H1 (cell line): ENCODE measurements at regions not wholly inside any gene's neighbourhood (a gene's known extent, or its start where the extent isn't known, plus 50 kb on each side); places are given as distances from the start of the nearest gene placed in this dataset.

Experiments used
- GABPA ChIP-seq: IDR thresholded peaks from 2 replicates; pipeline ENCODE4 v1.6.1; 2011; ENCODE audit warnings: mild to moderate bottlenecking, low read length, moderate library complexity, borderline replicate concordance; ENCODE audit not compliant: insufficient read depth
- PHF8 ChIP-seq: fragments of 200-600 bp; sonication (generic); conservative IDR thresholded peaks from 2 replicates; pipeline ENCODE4 v1.7.1; 2012; ENCODE audit warnings: low read depth, mild to moderate bottlenecking, inconsistent platforms, low read length, moderate library complexity
- TF ChIP-seq, protein P1 (sequence below): fragments of 300-600 bp; sonication (generic); IDR thresholded peaks from 2 replicates; pipeline ENCODE4 v1.7.1; 2012; ENCODE audit warnings: low read length, moderate library complexity, mild to moderate bottlenecking, inconsistent platforms; ENCODE audit not compliant: insufficient replicate concordance
- TF ChIP-seq, protein P2 (sequence below): IDR thresholded peaks from 2 replicates; pipeline ENCODE4 v1.6.1; 2012; ENCODE audit warnings: low read length, inconsistent platforms
- TF ChIP-seq, protein P3 (sequence below), 3 experiments: IDR thresholded peaks; 1 replicate in 2 of 3; 2 replicates in 1 of 3; pipeline versions ENCODE4 v1.5.1 to v1.6.1; 2011; ENCODE audit warnings: low read length in 3 of 3, mild to moderate bottlenecking in 3 of 3, inconsistent platforms in 2 of 3, low read depth in 1 of 3, moderate library complexity in 1 of 3; ENCODE audit not compliant: insufficient read depth in 1 of 3; ENCODE audit errors: control extremely low read depth in 1 of 3

DNA sequence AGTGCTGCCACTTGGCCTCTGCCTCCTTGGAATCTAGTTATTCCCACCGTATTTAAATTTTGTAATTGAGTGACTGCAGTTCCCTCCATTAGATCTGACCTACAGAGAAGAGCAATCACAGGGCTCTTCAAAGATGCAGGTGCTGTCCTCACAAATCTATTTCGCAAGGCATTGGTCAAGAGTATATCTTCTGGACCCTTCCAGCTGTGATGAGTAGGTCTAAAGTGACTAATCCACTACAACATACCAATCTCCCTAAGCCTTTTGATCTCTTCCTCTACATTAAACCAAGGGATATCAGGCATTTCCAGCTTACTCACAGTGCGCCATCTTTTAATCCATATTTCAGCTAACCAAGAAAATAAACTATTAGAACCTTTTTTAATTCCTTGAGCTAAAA lies 65.1 kb upstream of the COL3A1 start (continued):
- TF ChIP-seq, protein P1, sequence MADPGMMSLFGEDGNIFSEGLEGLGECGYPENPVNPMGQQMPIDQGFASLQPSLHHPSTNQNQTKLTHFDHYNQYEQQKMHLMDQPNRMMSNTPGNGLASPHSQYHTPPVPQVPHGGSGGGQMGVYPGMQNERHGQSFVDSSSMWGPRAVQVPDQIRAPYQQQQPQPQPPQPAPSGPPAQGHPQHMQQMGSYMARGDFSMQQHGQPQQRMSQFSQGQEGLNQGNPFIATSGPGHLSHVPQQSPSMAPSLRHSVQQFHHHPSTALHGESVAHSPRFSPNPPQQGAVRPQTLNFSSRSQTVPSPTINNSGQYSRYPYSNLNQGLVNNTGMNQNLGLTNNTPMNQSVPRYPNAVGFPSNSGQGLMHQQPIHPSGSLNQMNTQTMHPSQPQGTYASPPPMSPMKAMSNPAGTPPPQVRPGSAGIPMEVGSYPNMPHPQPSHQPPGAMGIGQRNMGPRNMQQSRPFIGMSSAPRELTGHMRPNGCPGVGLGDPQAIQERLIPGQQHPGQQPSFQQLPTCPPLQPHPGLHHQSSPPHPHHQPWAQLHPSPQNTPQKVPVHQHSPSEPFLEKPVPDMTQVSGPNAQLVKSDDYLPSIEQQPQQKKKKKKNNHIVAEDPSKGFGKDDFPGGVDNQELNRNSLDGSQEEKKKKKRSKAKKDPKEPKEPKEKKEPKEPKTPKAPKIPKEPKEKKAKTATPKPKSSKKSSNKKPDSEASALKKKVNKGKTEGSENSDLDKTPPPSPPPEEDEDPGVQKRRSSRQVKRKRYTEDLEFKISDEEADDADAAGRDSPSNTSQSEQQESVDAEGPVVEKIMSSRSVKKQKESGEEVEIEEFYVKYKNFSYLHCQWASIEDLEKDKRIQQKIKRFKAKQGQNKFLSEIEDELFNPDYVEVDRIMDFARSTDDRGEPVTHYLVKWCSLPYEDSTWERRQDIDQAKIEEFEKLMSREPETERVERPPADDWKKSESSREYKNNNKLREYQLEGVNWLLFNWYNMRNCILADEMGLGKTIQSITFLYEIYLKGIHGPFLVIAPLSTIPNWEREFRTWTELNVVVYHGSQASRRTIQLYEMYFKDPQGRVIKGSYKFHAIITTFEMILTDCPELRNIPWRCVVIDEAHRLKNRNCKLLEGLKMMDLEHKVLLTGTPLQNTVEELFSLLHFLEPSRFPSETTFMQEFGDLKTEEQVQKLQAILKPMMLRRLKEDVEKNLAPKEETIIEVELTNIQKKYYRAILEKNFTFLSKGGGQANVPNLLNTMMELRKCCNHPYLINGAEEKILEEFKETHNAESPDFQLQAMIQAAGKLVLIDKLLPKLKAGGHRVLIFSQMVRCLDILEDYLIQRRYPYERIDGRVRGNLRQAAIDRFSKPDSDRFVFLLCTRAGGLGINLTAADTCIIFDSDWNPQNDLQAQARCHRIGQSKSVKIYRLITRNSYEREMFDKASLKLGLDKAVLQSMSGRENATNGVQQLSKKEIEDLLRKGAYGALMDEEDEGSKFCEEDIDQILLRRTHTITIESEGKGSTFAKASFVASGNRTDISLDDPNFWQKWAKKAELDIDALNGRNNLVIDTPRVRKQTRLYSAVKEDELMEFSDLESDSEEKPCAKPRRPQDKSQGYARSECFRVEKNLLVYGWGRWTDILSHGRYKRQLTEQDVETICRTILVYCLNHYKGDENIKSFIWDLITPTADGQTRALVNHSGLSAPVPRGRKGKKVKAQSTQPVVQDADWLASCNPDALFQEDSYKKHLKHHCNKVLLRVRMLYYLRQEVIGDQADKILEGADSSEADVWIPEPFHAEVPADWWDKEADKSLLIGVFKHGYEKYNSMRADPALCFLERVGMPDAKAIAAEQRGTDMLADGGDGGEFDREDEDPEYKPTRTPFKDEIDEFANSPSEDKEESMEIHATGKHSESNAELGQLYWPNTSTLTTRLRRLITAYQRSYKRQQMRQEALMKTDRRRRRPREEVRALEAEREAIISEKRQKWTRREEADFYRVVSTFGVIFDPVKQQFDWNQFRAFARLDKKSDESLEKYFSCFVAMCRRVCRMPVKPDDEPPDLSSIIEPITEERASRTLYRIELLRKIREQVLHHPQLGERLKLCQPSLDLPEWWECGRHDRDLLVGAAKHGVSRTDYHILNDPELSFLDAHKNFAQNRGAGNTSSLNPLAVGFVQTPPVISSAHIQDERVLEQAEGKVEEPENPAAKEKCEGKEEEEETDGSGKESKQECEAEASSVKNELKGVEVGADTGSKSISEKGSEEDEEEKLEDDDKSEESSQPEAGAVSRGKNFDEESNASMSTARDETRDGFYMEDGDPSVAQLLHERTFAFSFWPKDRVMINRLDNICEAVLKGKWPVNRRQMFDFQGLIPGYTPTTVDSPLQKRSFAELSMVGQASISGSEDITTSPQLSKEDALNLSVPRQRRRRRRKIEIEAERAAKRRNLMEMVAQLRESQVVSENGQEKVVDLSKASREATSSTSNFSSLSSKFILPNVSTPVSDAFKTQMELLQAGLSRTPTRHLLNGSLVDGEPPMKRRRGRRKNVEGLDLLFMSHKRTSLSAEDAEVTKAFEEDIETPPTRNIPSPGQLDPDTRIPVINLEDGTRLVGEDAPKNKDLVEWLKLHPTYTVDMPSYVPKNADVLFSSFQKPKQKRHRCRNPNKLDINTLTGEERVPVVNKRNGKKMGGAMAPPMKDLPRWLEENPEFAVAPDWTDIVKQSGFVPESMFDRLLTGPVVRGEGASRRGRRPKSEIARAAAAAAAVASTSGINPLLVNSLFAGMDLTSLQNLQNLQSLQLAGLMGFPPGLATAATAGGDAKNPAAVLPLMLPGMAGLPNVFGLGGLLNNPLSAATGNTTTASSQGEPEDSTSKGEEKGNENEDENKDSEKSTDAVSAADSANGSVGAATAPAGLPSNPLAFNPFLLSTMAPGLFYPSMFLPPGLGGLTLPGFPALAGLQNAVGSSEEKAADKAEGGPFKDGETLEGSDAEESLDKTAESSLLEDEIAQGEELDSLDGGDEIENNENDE, result no peak
- TF ChIP-seq PHF8 (no peak), GABPA (no peak)
- TF ChIP-seq, protein P2, sequence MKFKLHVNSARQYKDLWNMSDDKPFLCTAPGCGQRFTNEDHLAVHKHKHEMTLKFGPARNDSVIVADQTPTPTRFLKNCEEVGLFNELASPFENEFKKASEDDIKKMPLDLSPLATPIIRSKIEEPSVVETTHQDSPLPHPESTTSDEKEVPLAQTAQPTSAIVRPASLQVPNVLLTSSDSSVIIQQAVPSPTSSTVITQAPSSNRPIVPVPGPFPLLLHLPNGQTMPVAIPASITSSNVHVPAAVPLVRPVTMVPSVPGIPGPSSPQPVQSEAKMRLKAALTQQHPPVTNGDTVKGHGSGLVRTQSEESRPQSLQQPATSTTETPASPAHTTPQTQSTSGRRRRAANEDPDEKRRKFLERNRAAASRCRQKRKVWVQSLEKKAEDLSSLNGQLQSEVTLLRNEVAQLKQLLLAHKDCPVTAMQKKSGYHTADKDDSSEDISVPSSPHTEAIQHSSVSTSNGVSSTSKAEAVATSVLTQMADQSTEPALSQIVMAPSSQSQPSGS, result no peak
- TF ChIP-seq, protein P3, sequence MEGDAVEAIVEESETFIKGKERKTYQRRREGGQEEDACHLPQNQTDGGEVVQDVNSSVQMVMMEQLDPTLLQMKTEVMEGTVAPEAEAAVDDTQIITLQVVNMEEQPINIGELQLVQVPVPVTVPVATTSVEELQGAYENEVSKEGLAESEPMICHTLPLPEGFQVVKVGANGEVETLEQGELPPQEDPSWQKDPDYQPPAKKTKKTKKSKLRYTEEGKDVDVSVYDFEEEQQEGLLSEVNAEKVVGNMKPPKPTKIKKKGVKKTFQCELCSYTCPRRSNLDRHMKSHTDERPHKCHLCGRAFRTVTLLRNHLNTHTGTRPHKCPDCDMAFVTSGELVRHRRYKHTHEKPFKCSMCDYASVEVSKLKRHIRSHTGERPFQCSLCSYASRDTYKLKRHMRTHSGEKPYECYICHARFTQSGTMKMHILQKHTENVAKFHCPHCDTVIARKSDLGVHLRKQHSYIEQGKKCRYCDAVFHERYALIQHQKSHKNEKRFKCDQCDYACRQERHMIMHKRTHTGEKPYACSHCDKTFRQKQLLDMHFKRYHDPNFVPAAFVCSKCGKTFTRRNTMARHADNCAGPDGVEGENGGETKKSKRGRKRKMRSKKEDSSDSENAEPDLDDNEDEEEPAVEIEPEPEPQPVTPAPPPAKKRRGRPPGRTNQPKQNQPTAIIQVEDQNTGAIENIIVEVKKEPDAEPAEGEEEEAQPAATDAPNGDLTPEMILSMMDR (IDR thresholded peaks at IDR 0.05; ENCODE audit: control extremely low read depth in 1 of 3, insufficient read depth in 1 of 3, low read depth in 1 of 3, low read length in 3 of 3), result no peak
